K562 (cell line): ENCODE measurements at regions not wholly inside any gene's neighbourhood (a gene's known extent, or its start where the extent isn't known, plus 50 kb on each side); places are given as distances from the start of the nearest gene placed in this dataset.

ENCODE experiments used
- ATAC-seq: fragments of 200-7000 bp; cut with Tn5 transposase; 3 replicates; pipeline ENCODE4 v1.9.1; 2020; ENCODE audit warnings: moderate library complexity
- BruUV-seq: library from RNA; stranded (reverse); fragments of 400-500 nt; replicated peaks from 2 replicates; lab custom pipeline; 2021; lab: Mats Ljungman, UMichigan
- CTCF ChIA-PET: fragments of 300-600 bp; formaldehyde crosslinking; extraction: SDS; loops from one replicate; lab custom pipeline; 2021; ENCODE audit warnings: low intra/inter-chr PET ratio; lab: Yijun Ruan, JAX
- POLR2A ChIA-PET: fragments of 300-600, 350-650 bp; sonication (Branson Sonifier 250); formaldehyde crosslinking; extraction: SDS; loops from one replicate; lab custom pipeline; 2021; ENCODE audit warnings: antibody characterized with exemption, inconsistent platforms; lab: Yijun Ruan, JAX
- DNase-seq, 4 experiments: peaks; one replicate each; pipeline versions ENCODE4 v3.0.0 to v3.0.0-alpha.2; 2011 to 2018; ENCODE audit warnings: low spot score in 3 of 4, mixed read lengths in 3 of 4; ENCODE audit errors: extremely low read depth in 1 of 4
- FAIRE-seq: peaks from 2 replicates; lab custom pipeline; 2011; peaks lifted over from hg19 to GRCh38; lab: Jason Lieb, UNC
- H2AFZ ChIP-seq: 2 replicates; pipeline ENCODE4 v1.6.0; 2011; ENCODE audit warnings: low read depth, low read length, control low read depth, inconsistent platforms
- H3K27ac ChIP-seq: fragments of 200-600 bp; 3 replicates; pipeline ENCODE4 v1.8.0; 2011; ENCODE audit warnings: low read depth, mild to moderate bottlenecking, control low read depth, inconsistent platforms, low read length, moderate library complexity, mixed read lengths; ENCODE audit errors: extremely low read depth
- H3K27me3 ChIP-seq, 2 experiments: fragments of 300-600 bp in 1 of 2; 2 replicates in 1 of 2; 3 replicates in 1 of 2; pipeline versions ENCODE4 v1.6.0 to v1.8.0; 2011; ENCODE audit warnings: inconsistent platforms in 2 of 2, low read length in 2 of 2, mild to moderate bottlenecking in 1 of 2, mixed read lengths in 1 of 2, moderate library complexity in 1 of 2; ENCODE audit not compliant: control insufficient read depth in 2 of 2, insufficient read depth in 2 of 2
- H3K36me3 ChIP-seq: fragments of 300-600 bp; 3 replicates; pipeline ENCODE4 v1.8.0; 2011; ENCODE audit warnings: mild to moderate bottlenecking, low read length, inconsistent platforms; ENCODE audit not compliant: control insufficient read depth, insufficient read depth
- H3K4me1 ChIP-seq, 2 experiments: fragments of 200-600 bp in 1 of 2; replicated peaks in 1 of 2; 2 replicates in 1 of 2; 3 replicates in 1 of 2; pipeline versions ENCODE4 v1.5.1 to v1.8.0; 2011; ENCODE audit warnings: inconsistent platforms in 2 of 2, low read length in 2 of 2, mild to moderate bottlenecking in 1 of 2, mixed read lengths in 1 of 2, moderate library complexity in 1 of 2; ENCODE audit not compliant: control insufficient read depth in 2 of 2, insufficient read depth in 2 of 2
- H3K4me2 ChIP-seq: 2 replicates; pipeline ENCODE4 v1.6.1; 2011; ENCODE audit warnings: low read length, control low read depth, inconsistent platforms, mixed read lengths; ENCODE audit not compliant: insufficient read depth
- H3K4me3 ChIP-seq: fragments of 200-600 bp; sonication (generic), shearing (Covaris generic); 2 replicates; pipeline ENCODE4 v1.5.1; 2016; ENCODE audit warnings: control low read depth, inconsistent platforms
- H3K79me2 ChIP-seq: fragments of 200-600 bp; 3 replicates; pipeline ENCODE4 v1.8.0; 2011; ENCODE audit warnings: low read length, inconsistent platforms; ENCODE audit not compliant: control insufficient read depth, insufficient read depth
- H3K9ac ChIP-seq, 2 experiments: 2 replicates each; pipeline versions ENCODE4 v1.6.0 to v1.6.1; 2011; ENCODE audit warnings: low read depth in 2 of 2, low read length in 2 of 2, control low read depth in 1 of 2, inconsistent platforms in 1 of 2, mild to moderate bottlenecking in 1 of 2, mixed read lengths in 1 of 2; ENCODE audit not compliant: insufficient read depth in 1 of 2
- H3K9me1 ChIP-seq: one replicate; pipeline ENCODE4 v1.6.0; 2011; ENCODE audit warnings: inconsistent platforms, mild to moderate bottlenecking, low read length, moderate library complexity; ENCODE audit not compliant: control insufficient read depth, insufficient read depth
- H3K9me3 ChIP-seq: replicated peaks from 2 replicates; pipeline ENCODE4 v1.5.1; 2011; ENCODE audit warnings: low read depth, low read length, inconsistent platforms; ENCODE audit not compliant: control insufficient read depth, insufficient read depth
- H4K20me1 ChIP-seq: replicated peaks from 2 replicates; pipeline ENCODE4 v1.6.1; 2011; ENCODE audit warnings: low read length, inconsistent platforms, mixed read lengths; ENCODE audit not compliant: control insufficient read depth, insufficient read depth
- BRF2 ChIP-seq: IDR thresholded peaks from 3 replicates; pipeline ENCODE4 v1.6.1; 2011; ENCODE audit warnings: borderline replicate concordance, mild to moderate bottlenecking; ENCODE audit not compliant: insufficient read length, insufficient read depth
- HNRNPL ChIP-seq: fragments of 200-400 bp; formaldehyde crosslinking; IDR thresholded peaks from 2 replicates; pipeline ENCODE4 v1.6.1; 2017; ENCODE audit warnings: low read depth, mild to moderate bottlenecking, low read length
- HSF4 ChIP-seq: fragments of 250-450 bp; sonication (Bioruptor Pico); IDR thresholded peaks from 2 replicates; pipeline ENCODE4 v2.1.2; 2022; ENCODE audit warnings: mild to moderate bottlenecking, moderate library complexity, borderline replicate concordance
- NR3C1 ChIP-seq: sonication (generic); formaldehyde crosslinking; IDR thresholded peaks from 2 replicates; pipeline ENCODE4 v1.8.1; 2022; ENCODE audit warnings: missing genetic modification reagents
- POLR2H ChIP-seq: IDR thresholded peaks from 2 replicates; pipeline ENCODE4 v1.6.1; 2016; ENCODE audit warnings: missing genetic modification characterization, low read depth, mild to moderate bottlenecking, control low read depth, missing compliant biosample characterization, moderate library complexity
- TCFL5 ChIP-seq: fragments of 250-450 bp; sonication (Bioruptor Pico); conservative IDR thresholded peaks from 2 replicates; pipeline ENCODE4 v1.6.1; 2021; ENCODE audit warnings: mild to moderate bottlenecking, moderate library complexity, matching md5 sums
- TFAM ChIP-seq: fragments of 250-450 bp; sonication (Bioruptor Pico); conservative IDR thresholded peaks from 2 replicates; pipeline ENCODE4 v1.5.0; 2021; ENCODE audit warnings: mild to moderate bottlenecking, moderate library complexity
- ZNF586 ChIP-seq: fragments of 450-650 bp; formaldehyde crosslinking; conservative IDR thresholded peaks from 2 replicates; pipeline ENCODE4 v1.4.0; 2020; ENCODE audit warnings: mild to moderate bottlenecking, moderate library complexity
- ZNF655 ChIP-seq: fragments of 250-450 bp; sonication (Bioruptor Pico); IDR thresholded peaks from 2 replicates; pipeline ENCODE4 v1.5.0; 2021
- WGBS: fragments of 100-300 bp; shearing (Covaris generic); methylation state at CpG from one replicate; pipeline ENCODE4 v1.1.6; 2016; ENCODE audit warnings: low coverage, mixed read lengths; ENCODE audit not compliant: insufficient coverage; ENCODE audit errors: missing lambda C conversion rate; 5-methylcytosine and 5-hydroxymethylcytosine counted together
- in situ Hi-C: fragments of 300-500 bp; cut with MboI; formaldehyde crosslinking; loops from 4 replicates; pipeline ENCODE4 v1.15.0; 2018; ENCODE audit warnings: inconsistent platforms, mixed read lengths
- intact Hi-C: fragments of 100-400 bp; cut with micrococcal nuclease; formaldehyde crosslinking; loops from 2 replicates; pipeline ENCODE4 v1.14.2; 2022

- TF ChIP-seq HNRNPL (no peak), TCFL5 (CRISPR knock-in tag) (no peak), ZNF655 (CRISPR knock-in tag) (no peak)
- H3K4me2 ChIP-seq = no peak overlapping the region
- intact Hi-C loops = no loop called here
- no peak overlapping the region for H3K9ac ChIP-seq
- H3K4me1 ChIP-seq = no peaks in the 10 kb centered on the region
- H3K79me2 ChIP-seq = no peaks in the 10 kb centered on the region
- ChIA-PET CTCF (no interaction called here), POLR2A (no interaction called here)
- H3K27me3 ChIP-seq = no peaks in the 10 kb centered on the region
- H3K36me3 ChIP-seq = no peaks in the 10 kb centered on the region
- DNase-seq (no peak), FAIRE-seq (no peak), ATAC-seq (no peak)
- H3K4me3 ChIP-seq = no peak overlapping the region
- H3K9me3 ChIP-seq = no peaks in the 10 kb centered on the region
- H2AFZ ChIP-seq = no peak overlapping the region
- no peak overlapping the region for H3K27ac ChIP-seq
- in situ Hi-C loops = no loop called here
- H4K20me1 ChIP-seq = no peaks in the 10 kb centered on the region
- no TSS peak for BruUV-seq
- no peaks in the 10 kb centered on the region for H3K9me1 ChIP-seq
Measured at GRCh38 chr14:97945631-97946030, 1148.4 kb downstream of the VRK1 start.

- in situ Hi-C loops = no loop called here
- ChIA-PET CTCF (no interaction called here), POLR2A (no interaction called here)
- intact Hi-C loops = no loop called here
- TF ChIP-seq POLR2H (tag) (no peak), TFAM (CRISPR knock-in tag) (no peak), NR3C1 (CRISPR knock-in tag) (no peak), BRF2 (no peak), HSF4 (CRISPR knock-in tag) (no peak), ZNF586 (CRISPR knock-in tag) (no peak)
- ATAC-seq (no peak), DNase-seq (no peak), FAIRE-seq (no peak)
- Histone ChIP-seq H4K20me1 (no peaks in the 10 kb centered on the region), H3K27me3 (no peaks in the 10 kb centered on the region), H3K9ac (no peak overlapping the region), H3K4me3 (no peak overlapping the region), H3K4me2 (no peak overlapping the region), H3K36me3 (no peaks in the 10 kb centered on the region), H3K9me1 (no peaks in the 10 kb centered on the region), H3K27ac (no peak overlapping the region), H3K4me1 (no peaks in the 10 kb centered on the region), H3K79me2 (no peaks in the 10 kb centered on the region), H3K9me3 (no peaks in the 10 kb centered on the region), H2AFZ (no peak overlapping the region)
- WGBS = no CpG with 5 or more reads among the region's 2 CpGs
- BruUV-seq = no TSS peak
Measured at GRCh38 chr14:97946240-97946639, 1149.1 kb downstream of the VRK1 start.
